ENCODE measurements at regions not wholly inside any gene's neighbourhood (a gene's known extent, or its start where the extent isn't known, plus 50 kb on each side); places are given as distances from the start of the nearest gene placed in this dataset.

GRCh38 chr20:24802286-24802820 lies 146.7 kb upstream of the CST7 start:
- H3K4me1 ChIP-seq (ENCODE audit: control insufficient read depth in 2 of 2, insufficient read depth in 1 of 2, low read depth in 1 of 2, low read length in 2 of 2), result peaks cover 0 to 2% of the 10 kb centered on the region in 2 donors
- no peak overlapping the region for H3K18ac ChIP-seq (ENCODE audit: low read length)
- H3K23ac ChIP-seq (ENCODE audit: low read depth, low read length, poor library complexity), result no peak overlapping the region
- DNase-seq (ENCODE audit: low spot score), result no peak
- H3K27me3 ChIP-seq (ENCODE audit: control insufficient read depth in 3 of 3, insufficient read depth in 3 of 3, low read depth in 1 of 3, low read length in 3 of 3), result no peaks in the 10 kb centered on the region
- H3K36me3 ChIP-seq (replicated peaks in 1 of 2; ENCODE audit: control insufficient read depth in 2 of 2, insufficient read depth in 2 of 2, low read length in 2 of 2), result no peaks in the 10 kb centered on the region
- H2BK5ac ChIP-seq (ENCODE audit: low read length), result no peak overlapping the region
- no peak overlapping the region for H3K4me3 ChIP-seq (ENCODE audit: low read length in 2 of 2)
- no peak overlapping the region for H2BK15ac ChIP-seq (ENCODE audit: low read length)
- no peak overlapping the region for H4K91ac ChIP-seq (ENCODE audit: low read depth, low read length, poor library complexity)
- H3K27ac ChIP-seq (replicated peaks; ENCODE audit: low read length), result no peak overlapping the region
- H2AK5ac ChIP-seq (ENCODE audit: low read depth, low read length), result no peak overlapping the region
- no peaks in the 10 kb centered on the region for H3K9me3 ChIP-seq (replicated peaks in 1 of 2; ENCODE audit: control insufficient read depth in 2 of 2, insufficient read depth in 1 of 2, low read depth in 1 of 2, low read length in 2 of 2)
- WGBS, 2 donors (ENCODE audit: extremely low coverage in 2 of 2, insufficient read length in 2 of 2, insufficient replicate concordance in 1 of 2), result no CpG with 5 or more reads among the region's 11 CpGs
- no peak overlapping the region for H4K8ac ChIP-seq (ENCODE audit: low read depth, low read length)
- no peak overlapping the region for H3K4ac ChIP-seq (ENCODE audit: low read length)
- H2AFZ ChIP-seq (ENCODE audit: low read length), result no peak overlapping the region
- no peak overlapping the region for H3K14ac ChIP-seq (ENCODE audit: low read length)
- H3K4me2 ChIP-seq (ENCODE audit: insufficient read depth, low read length, poor library complexity, severe bottlenecking), result no peak overlapping the region
- H3K79me1 ChIP-seq (ENCODE audit: low read depth, low read length), result no peaks in the 10 kb centered on the region
- H2BK12ac ChIP-seq (ENCODE audit: low read length), result no peak overlapping the region
- H2BK120ac ChIP-seq (ENCODE audit: low read depth, low read length), result no peak overlapping the region
- H3K9ac ChIP-seq (ENCODE audit: low read depth, low read length, poor library complexity), result no peak overlapping the region

- no peak overlapping the region for H3K27ac ChIP-seq (replicated peaks; ENCODE audit: low read length)
Measured at GRCh38 chr20:24804481-24805206, 144.4 kb upstream of the CST7 start.

GRCh38 chr20:24805456-24806238 lies 143.4 kb upstream of the CST7 start:
- Histone ChIP-seq H3K9ac (ENCODE audit: low read depth, low read length, poor library complexity) (no peak overlapping the region), H3K36me3 (replicated peaks in 1 of 2; ENCODE audit: control insufficient read depth in 2 of 2, insufficient read depth in 2 of 2, low read length in 2 of 2) (no peaks in the 10 kb centered on the region), H2AK5ac (ENCODE audit: low read depth, low read length) (no peak overlapping the region), H3K27ac (replicated peaks; ENCODE audit: low read length) (no peak overlapping the region), H3K18ac (ENCODE audit: low read length) (no peak overlapping the region), H3K4me2 (ENCODE audit: insufficient read depth, low read length, poor library complexity, severe bottlenecking) (no peak overlapping the region), H3K14ac (ENCODE audit: low read length) (no peak overlapping the region), H3K23ac (ENCODE audit: low read depth, low read length, poor library complexity) (no peak overlapping the region), H4K8ac (ENCODE audit: low read depth, low read length) (no peak overlapping the region), H2AFZ (ENCODE audit: low read length) (no peak overlapping the region), H3K4me3 (ENCODE audit: low read length in 2 of 2) (no peak overlapping the region), H3K4ac (ENCODE audit: low read length) (no peak overlapping the region), H2BK5ac (ENCODE audit: low read length) (no peak overlapping the region), H2BK15ac (ENCODE audit: low read length) (peak overlapping the region; percentile 70), H3K4me1 (ENCODE audit: control insufficient read depth in 2 of 2, insufficient read depth in 1 of 2, low read depth in 1 of 2, low read length in 2 of 2) (peaks cover 0 to 2% of the 10 kb centered on the region in 2 donors), H4K91ac (ENCODE audit: low read depth, low read length, poor library complexity) (no peak overlapping the region), H2BK120ac (ENCODE audit: low read depth, low read length) (no peak overlapping the region), H3K27me3 (ENCODE audit: control insufficient read depth in 3 of 3, insufficient read depth in 3 of 3, low read depth in 1 of 3, low read length in 3 of 3) (no peaks in the 10 kb centered on the region), H2BK12ac (ENCODE audit: low read length) (no peak overlapping the region), H3K79me1 (ENCODE audit: low read depth, low read length) (no peaks in the 10 kb centered on the region), H3K9me3 (replicated peaks in 1 of 2; ENCODE audit: control insufficient read depth in 2 of 2, insufficient read depth in 1 of 2, low read depth in 1 of 2, low read length in 2 of 2) (peaks cover 0 to 1% of the 10 kb centered on the region in 2 donors)
- no CpG with 5 or more reads among the region's 11 CpGs for WGBS, 2 donors (ENCODE audit: extremely low coverage in 2 of 2, insufficient read length in 2 of 2, insufficient replicate concordance in 1 of 2)
- DNase-seq (ENCODE audit: low spot score), result no peak

More at GRCh38 chr20:24804481-24805206, 144.4 kb upstream of the CST7 start:
- Histone ChIP-seq H3K4me2 (ENCODE audit: insufficient read depth, low read length, poor library complexity, severe bottlenecking) (no peak overlapping the region), H2BK120ac (ENCODE audit: low read depth, low read length) (no peak overlapping the region), H3K4me3 (ENCODE audit: low read length in 2 of 2) (no peak overlapping the region), H3K36me3 (replicated peaks in 1 of 2; ENCODE audit: control insufficient read depth in 2 of 2, insufficient read depth in 2 of 2, low read length in 2 of 2) (no peaks in the 10 kb centered on the region), H3K23ac (ENCODE audit: low read depth, low read length, poor library complexity) (no peak overlapping the region), H3K9ac (ENCODE audit: low read depth, low read length, poor library complexity) (no peak overlapping the region), H2AK5ac (ENCODE audit: low read depth, low read length) (no peak overlapping the region), H2BK15ac (ENCODE audit: low read length) (no peak overlapping the region), H2AFZ (ENCODE audit: low read length) (no peak overlapping the region), H3K9me3 (replicated peaks in 1 of 2; ENCODE audit: control insufficient read depth in 2 of 2, insufficient read depth in 1 of 2, low read depth in 1 of 2, low read length in 2 of 2) (peaks cover 0 to 1% of the 10 kb centered on the region in 2 donors), H3K4ac (ENCODE audit: low read length) (no peak overlapping the region), H3K18ac (ENCODE audit: low read length) (peak overlapping the region; percentile 44), H3K27me3 (ENCODE audit: control insufficient read depth in 3 of 3, insufficient read depth in 3 of 3, low read depth in 1 of 3, low read length in 3 of 3) (no peaks in the 10 kb centered on the region), H4K8ac (ENCODE audit: low read depth, low read length) (no peak overlapping the region), H2BK5ac (ENCODE audit: low read length) (no peak overlapping the region), H2BK12ac (ENCODE audit: low read length) (no peak overlapping the region), H3K79me1 (ENCODE audit: low read depth, low read length) (no peaks in the 10 kb centered on the region), H3K4me1 (ENCODE audit: control insufficient read depth in 2 of 2, insufficient read depth in 1 of 2, low read depth in 1 of 2, low read length in 2 of 2) (peaks cover 0 to 2% of the 10 kb centered on the region in 2 donors), H3K14ac (ENCODE audit: low read length) (peak overlapping the region; percentile 75), H4K91ac (ENCODE audit: low read depth, low read length, poor library complexity) (no peak overlapping the region)
- WGBS, 2 donors (ENCODE audit: extremely low coverage in 2 of 2, insufficient read length in 2 of 2, insufficient replicate concordance in 1 of 2), result no CpG with 5 or more reads among the region's 16 CpGs
- no peak for DNase-seq (ENCODE audit: low spot score)
